ENCODE measurements at regions not wholly inside any gene's neighbourhood (a gene's known extent, or its start where the extent isn't known, plus 50 kb on each side); places are given as distances from the start of the nearest gene placed in this dataset.

GRCh38 chr1:188891958-188892357, 1585.7 kb downstream of the BRINP3 start:
- DNase-seq (ENCODE audit: low spot score) = no peak

DNA sequence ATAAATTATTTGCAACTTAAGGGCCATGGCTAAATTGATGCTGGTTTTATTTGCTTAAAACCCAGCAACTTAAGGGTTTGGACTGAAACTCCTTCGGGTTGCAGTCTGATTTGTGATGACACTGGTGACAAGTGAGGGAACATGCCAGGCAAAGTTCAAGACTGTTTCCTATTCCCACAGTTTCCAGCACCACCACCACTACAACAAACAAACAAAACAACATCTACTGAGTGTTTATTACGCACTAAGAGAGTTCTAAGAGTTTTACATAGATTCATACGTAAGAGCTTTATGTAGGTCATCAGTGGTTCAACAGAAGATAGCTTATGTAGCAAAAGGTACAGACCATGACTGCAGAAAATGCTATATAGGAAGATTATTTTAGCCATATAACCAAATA, 1582.1 kb downstream of the BRINP3 start:
- DNase-seq (ENCODE audit: low spot score) = no peak

DNA sequence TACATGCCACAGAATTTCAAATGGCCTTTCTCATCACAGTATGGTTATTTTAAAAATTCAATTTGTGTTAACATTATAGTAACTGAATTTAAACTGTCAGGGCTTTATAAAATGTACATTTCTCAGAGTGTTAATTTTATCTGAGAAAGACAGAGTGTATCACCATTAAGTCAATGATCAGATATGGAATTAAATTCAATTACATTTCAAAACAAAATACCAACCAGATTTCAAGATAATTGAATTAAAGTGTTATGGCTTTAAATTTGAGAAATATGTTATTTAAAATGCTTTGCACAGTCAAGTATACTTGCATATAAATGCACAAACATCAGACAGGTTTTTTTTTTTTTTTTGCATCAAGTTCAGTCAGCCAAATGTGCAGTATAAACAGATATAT, 1574.4 kb downstream of the BRINP3 start:
- no peak for DNase-seq (ENCODE audit: low spot score)

GRCh38 chr1:188904201-188904600, 1573.5 kb downstream of the BRINP3 start:
- no peak for DNase-seq (ENCODE audit: low spot score)

DNA sequence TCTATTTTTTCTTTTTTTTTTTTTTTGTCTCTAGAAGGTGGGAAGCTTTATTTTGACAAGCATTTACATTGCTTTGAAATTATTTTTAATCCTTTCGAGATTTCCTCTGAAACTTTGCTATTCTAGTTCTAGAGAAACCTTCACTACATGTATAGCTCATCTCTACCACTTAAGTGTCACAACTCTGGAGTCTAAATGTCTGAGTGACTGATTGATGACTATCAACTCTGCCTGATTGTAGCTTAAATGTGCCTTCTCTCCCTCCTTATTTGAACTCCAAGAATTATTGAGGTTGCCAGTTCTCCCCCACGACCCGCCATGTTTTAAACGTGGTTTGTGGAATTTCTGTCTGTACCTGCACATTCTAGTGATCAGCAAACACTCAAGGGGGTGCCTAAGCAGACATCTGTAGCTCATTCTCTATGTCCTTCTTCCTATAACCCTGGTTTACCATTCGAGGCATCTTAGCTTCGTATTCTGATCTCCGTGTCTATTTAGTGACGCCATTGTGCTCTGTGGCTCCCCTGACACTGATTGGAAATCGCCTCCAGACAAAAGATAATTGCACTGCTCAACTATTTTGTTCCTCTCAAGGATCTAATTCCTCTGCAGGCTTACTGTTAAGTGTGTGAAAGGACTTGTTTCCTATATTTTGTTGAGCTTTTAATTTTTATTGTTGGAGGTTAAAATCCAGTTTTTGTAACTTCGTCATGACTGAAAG, 1570.6 kb downstream of the BRINP3 start:
- DNase-seq (ENCODE audit: low spot score) = no peak

GRCh38 chr1:188930382-188930781, 1547.3 kb downstream of the BRINP3 start:
- DNase-seq (ENCODE audit: low spot score) = no peak

DNA sequence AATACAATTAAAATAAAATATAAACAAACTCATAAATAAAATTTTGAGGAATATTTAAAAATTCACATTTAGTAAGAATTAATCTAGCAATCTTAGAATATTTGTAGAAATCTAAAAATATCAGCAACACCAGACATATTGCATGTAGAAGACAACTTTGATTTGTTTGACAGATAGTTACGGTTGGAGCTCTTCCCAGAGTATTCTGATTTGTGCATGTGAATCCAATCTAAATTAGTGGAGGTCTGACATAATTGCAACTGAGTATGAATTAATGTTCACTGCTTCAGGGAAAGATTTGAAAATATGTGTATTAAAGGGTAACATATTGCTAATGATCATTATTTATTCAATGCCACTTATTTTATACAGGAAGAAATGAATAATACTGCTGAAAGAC, 1546.2 kb downstream of the BRINP3 start:
- no peak for DNase-seq (ENCODE audit: low spot score)

DNA sequence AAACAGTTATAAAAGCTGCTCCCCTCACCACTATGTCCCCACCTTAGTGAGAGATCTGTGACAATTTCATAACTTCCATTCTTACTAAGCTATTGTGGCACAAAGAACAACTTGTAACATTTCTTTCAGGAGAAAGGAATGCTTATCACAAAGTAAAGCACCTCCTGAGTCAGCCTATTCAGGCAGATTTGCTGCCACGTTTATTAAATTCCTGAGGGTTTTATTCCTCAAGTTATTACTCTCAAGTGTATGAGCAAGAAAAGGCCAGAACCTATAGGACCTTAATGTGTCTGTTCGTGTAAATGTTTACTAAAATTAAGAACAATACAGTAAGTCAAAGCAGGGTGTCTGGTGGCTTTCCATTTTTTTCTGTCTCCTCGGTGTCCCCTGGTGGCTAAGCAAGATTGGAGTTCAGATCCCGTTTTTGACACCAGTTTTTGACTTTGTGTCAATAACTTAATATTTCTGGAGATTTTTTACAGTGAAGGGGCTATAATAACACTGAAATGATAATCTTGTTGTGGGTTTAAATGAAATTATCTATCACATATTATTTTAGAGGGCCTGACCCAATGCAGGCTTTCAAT, 1539.6 kb downstream of the BRINP3 start:
- no peak for DNase-seq (ENCODE audit: low spot score)

DNA sequence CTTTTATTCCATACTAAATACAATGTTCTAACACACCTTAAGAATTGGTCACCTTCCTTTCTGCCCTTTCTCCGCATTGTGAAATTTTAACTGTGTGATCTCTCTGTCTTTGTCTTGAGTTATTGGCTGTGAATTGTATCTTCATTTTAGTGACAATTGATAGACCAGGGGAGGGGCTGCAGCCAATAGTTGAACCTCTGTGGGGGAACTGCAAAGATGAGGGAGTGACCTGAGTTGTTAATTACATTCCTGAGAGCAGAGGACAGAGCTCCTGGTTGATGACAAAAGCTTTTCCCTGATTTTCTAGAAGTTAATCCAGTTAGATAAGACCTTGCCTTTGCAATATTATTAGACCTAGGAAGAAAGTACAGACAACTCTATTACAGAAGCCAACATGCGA, 1535.7 kb downstream of the BRINP3 start:
- DNase-seq (ENCODE audit: low spot score) = peak; percentile 7

DNA sequence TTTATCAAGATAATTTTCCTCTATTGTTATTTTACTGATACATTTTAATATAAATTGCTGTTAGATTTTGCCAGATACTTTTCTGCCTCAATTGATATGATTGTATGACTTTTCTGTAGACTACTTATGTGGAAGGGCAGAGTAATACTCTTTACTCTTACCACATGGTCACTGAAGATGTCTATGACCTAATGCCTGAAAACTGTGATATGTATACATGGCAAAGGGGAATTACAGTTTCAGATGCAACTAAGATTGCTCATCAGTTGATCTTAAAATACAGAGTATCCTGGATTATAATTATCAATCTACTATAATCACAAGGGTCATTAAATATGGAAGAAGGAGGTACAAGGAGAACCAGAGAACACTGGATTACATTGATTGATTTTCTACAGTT, 1528.0 kb downstream of the BRINP3 start:
- DNase-seq (ENCODE audit: low spot score) = no peak

GRCh38 chr1:188958461-188959115, 1519.1 kb downstream of the BRINP3 start:
- DNase-seq (ENCODE audit: low spot score) = no peak

DNA sequence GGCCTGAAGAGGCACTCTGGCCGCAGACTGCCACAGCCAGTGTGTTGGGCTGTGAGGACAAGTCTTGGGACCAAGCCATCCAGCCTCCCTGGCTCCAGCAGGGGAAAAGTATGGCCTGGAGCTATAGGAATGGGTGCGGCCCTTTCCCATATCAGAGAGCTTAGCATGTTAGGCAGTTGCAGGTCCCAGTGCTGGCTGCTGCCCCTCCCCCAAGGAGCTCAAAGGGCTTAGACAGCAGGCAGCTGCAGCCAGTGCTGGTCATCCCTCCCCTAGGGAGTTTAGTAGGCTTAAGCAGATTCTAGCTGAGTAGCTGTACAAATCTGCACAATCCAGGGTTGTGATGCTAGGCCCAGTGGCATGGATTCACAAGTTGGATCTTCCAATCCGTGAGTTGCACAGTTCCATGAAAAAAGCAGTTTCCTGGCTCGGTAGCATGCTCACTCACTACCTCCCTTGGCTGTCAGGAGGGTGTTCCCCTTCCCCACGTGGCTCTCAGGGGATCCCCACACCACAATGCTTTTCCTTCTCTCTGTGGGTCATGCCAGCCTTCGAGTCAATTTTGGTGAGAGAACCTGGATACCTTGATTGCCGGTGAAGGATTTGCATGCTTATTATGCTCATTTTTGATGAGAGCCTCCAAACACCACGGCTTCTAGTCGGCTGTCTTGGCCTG, 1490.8 kb downstream of the BRINP3 start:
- DNase-seq (ENCODE audit: low spot score) = no peak

DNA sequence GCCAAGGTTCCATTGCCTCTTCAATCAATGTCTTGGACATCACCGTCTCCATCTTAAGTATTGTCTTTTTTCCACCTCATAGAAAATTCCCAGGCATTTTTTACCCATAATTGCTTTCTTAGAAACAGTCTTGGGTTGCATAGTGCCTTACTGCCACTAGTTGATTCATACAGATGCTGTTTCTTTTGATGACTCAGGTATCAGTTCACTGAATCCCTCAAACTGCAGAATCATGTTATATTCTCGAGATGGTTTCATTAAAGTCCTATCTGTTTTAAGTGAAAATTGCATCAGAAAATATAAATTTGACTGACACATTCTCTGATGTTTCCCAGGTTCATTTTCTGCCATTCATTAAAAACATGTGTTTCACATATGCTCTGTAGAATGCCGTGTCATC, 1489.1 kb downstream of the BRINP3 start:
- DNase-seq (ENCODE audit: low spot score) = no peak

GRCh38 chr1:188991221-188991930, 1486.3 kb downstream of the BRINP3 start:
- no peak for DNase-seq (ENCODE audit: low spot score)

DNA sequence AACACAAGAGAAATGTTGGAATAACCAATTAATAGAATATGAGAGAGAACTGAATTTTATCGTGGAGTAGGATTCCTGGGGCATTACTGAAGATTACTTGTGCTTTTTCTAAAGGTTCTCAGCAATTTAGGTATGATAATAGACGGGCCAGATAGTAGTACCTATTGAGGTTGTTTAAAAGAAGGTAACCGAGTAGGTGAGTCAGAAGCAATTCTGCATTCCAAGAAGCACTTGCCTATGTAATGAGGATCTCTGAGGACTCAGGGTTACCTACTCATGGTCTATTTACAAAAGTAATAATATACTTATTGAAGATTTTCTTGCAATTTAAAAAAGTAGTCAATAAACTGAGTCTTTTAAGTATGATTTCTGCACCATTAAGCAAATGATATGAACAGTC, 1469.8 kb downstream of the BRINP3 start:
- DNase-seq (ENCODE audit: low spot score) = no peak

GRCh38 chr1:189021577-189021976, 1456.1 kb downstream of the BRINP3 start:
- DNase-seq (ENCODE audit: low spot score) = no peak

- DNase-seq (ENCODE audit: low spot score) = no peak
Measured at GRCh38 chr1:189022015-189022414, 1455.6 kb downstream of the BRINP3 start.

GRCh38 chr1:189027512-189027911, 1450.2 kb downstream of the BRINP3 start:
- DNase-seq (ENCODE audit: low spot score) = no peak

GRCh38 chr1:189033169-189033568, 1444.5 kb downstream of the BRINP3 start:
- no peak for DNase-seq (ENCODE audit: low spot score)

GRCh38 chr1:189036628-189037027, 1441.0 kb downstream of the BRINP3 start:
- no peak for DNase-seq (ENCODE audit: low spot score)

DNA sequence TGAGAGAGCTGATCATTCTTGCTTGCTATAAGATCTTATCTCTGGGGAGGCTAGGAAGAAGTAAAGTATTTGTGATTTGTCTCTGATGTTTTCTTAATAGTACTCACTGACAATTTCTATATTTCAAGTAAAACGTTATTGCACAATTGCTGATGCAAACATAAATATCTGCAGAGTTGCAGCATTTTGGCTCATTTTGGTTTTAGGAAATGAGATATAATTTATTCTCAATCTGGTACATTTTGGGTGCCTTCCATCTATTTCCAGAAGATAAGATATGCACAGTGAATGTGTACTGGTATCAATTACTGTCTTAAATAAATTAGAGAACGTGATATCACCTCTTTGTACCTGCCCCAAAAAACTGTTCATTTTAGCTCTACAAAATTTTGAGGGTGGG, 1431.5 kb downstream of the BRINP3 start:
- no peak for DNase-seq (ENCODE audit: low spot score)

- no peak for DNase-seq (ENCODE audit: low spot score)
Measured at GRCh38 chr1:189084811-189085210, 1392.9 kb downstream of the BRINP3 start.

Measured in iPS-NIHi11 (cell line).